GM19452 (cell line): ENCODE measurements at regions not wholly inside any gene's neighbourhood (a gene's known extent, or its start where the extent isn't known, plus 50 kb on each side); places are given as distances from the start of the nearest gene placed in this dataset.

Experiments
- ATAC-seq: cut with Tn5 transposase; IDR thresholded peaks from one replicate; pipeline ENCODE4 v1.9.1; 2021; ENCODE audit not compliant: unreplicated experiment

GRCh38 chr13:103815619-103816018 is 749.4 kb upstream of the SLC10A2 start:
- ATAC-seq: no peak

GRCh38 chr13:103812971-103813370 is 746.8 kb upstream of the SLC10A2 start:
- no peak for ATAC-seq

- no peak for ATAC-seq
These were observed 746.3 kb upstream of the SLC10A2 start for GRCh38 chr13:103812558-103812957.

- no peak for ATAC-seq
These were observed 743.8 kb upstream of the SLC10A2 start for GRCh38 chr13:103810026-103810425.

- no peak for ATAC-seq
These were observed 739.6 kb upstream of the SLC10A2 start for GRCh38 chr13:103805771-103806170.

- ATAC-seq: no peak
These were observed 737.1 kb upstream of the SLC10A2 start for GRCh38 chr13:103803349-103803748.

GRCh38 chr13:103799028-103799427 is 732.8 kb upstream of the SLC10A2 start:
- no peak for ATAC-seq

- no peak for ATAC-seq
These were observed 729.8 kb upstream of the SLC10A2 start for GRCh38 chr13:103795892-103796478.

- ATAC-seq: no peak
These were observed 728.3 kb upstream of the SLC10A2 start for GRCh38 chr13:103794526-103794925.

GRCh38 chr13:103788061-103788652 is 721.9 kb upstream of the SLC10A2 start:
- no peak for ATAC-seq

- no peak for ATAC-seq
These were observed 706.4 kb upstream of the SLC10A2 start for GRCh38 chr13:103772576-103772975.

- ATAC-seq: no peak
These were observed 696.3 kb upstream of the SLC10A2 start for GRCh38 chr13:103762523-103762922.

GRCh38 chr13:103759361-103759760 is 693.1 kb upstream of the SLC10A2 start:
- no peak for ATAC-seq

GRCh38 chr13:103758222-103758621 is 692.0 kb upstream of the SLC10A2 start:
- ATAC-seq: no peak

GRCh38 chr13:103757361-103757760 is 691.1 kb upstream of the SLC10A2 start:
- no peak for ATAC-seq

- ATAC-seq: no peak
These were observed 688.6 kb upstream of the SLC10A2 start for GRCh38 chr13:103754783-103755182.

- no peak for ATAC-seq
These were observed 668.6 kb upstream of the SLC10A2 start for GRCh38 chr13:103734837-103735236.

- no peak for ATAC-seq
These were observed 665.7 kb upstream of the SLC10A2 start for GRCh38 chr13:103731959-103732358.

GRCh38 chr13:103730407-103730806 is 664.2 kb upstream of the SLC10A2 start:
- ATAC-seq: no peak

- ATAC-seq: no peak
These were observed 660.6 kb upstream of the SLC10A2 start for GRCh38 chr13:103726808-103727207.

GRCh38 chr13:103716718-103717117 is 650.5 kb upstream of the SLC10A2 start:
- ATAC-seq: no peak

- no peak for ATAC-seq
These were observed 649.1 kb upstream of the SLC10A2 start for GRCh38 chr13:103715335-103715734.

- ATAC-seq: no peak
These were observed 637.0 kb upstream of the SLC10A2 start for GRCh38 chr13:103703246-103703645.
